ENCODE measurements at regions not wholly inside any gene's neighbourhood (a gene's known extent, or its start where the extent isn't known, plus 50 kb on each side); places are given as distances from the start of the nearest gene placed in this dataset.

GRCh38 chr7:85908051-85908450, 721.2 kb upstream of the SEMA3D start:
- no peak for TF ChIP-seq CTCF (IDR thresholded peaks at IDR 0.05; ENCODE audit: low read length)
- TF ChIP-seq EZH2 (IDR thresholded peaks at IDR 0.05; ENCODE audit: borderline replicate concordance, low read length) = no peak

Measured in OCI-LY1 (cell line).